ENCODE measurements at regions not wholly inside any gene's neighbourhood (a gene's known extent, or its start where the extent isn't known, plus 50 kb on each side); places are given as distances from the start of the nearest gene placed in this dataset.

DNA sequence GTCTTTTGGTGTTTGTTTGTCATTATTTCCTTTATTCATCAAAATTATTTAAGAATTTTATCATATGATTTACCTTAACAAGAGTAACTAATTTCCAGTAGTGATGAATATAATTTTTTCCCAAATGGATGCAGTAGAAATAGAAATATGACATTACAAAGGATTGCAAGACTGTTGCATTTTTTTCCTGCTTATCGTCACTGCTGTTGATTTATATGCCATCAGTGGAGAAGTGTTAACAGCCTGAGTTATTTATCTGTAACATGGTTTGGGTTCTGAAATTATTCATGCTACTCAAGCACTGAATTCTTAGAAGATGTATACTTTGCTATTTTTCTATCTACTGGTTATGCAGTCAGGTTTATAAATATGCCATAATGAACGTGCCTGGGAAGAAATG is 68.6 kb downstream of the TMEM100 start:
- POLR2A ChIA-PET = no interaction called here
- peaks cover 14% of the 10 kb centered on the region for H3K27me3 Mint-ChIP-seq

DNA sequence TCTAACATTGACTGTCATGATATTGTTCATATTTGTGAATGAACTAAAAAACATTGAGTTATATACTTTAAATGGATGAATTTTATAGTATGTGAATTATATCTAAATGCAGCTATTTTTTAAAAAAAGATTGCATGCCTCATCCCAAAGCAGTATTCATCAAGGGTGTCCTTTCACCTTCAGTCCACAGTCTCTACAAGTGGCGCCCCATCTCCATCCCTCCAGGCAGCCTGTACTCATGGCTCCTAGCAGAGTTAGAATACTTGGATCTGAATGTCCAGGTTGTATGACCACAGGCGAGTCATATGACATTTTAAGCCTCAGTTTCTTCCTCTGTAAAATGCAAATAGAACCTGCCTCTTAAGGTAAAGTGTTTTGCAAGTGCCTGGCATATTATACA is 69.8 kb downstream of the TMEM100 start:
- Mint-ChIP-seq H3K4me1 (no peaks in the 10 kb centered on the region), H3K27me3 (peaks cover 13% of the 10 kb centered on the region), H3K9me3 (ENCODE audit: insufficient read depth) (no peaks in the 10 kb centered on the region), H3K27ac (no peak overlapping the region), H3K4me3 (no peak overlapping the region)
- Histone ChIP-seq H3K9me3 (ENCODE audit: control extremely low read depth in 1 of 3, control insufficient read depth in 2 of 3, insufficient read depth in 1 of 3, low read length in 2 of 3) (no peaks in the 10 kb centered on the region), H3K4me1 (ENCODE audit: control insufficient read depth in 2 of 2, insufficient read depth in 2 of 2, low read length in 2 of 2) (no peaks in the 10 kb centered on the region), H3K36me3 (replicated peaks in 1 of 2; ENCODE audit: control extremely low read depth in 1 of 2, control insufficient read depth in 1 of 2, extremely low read depth in 1 of 2, insufficient read depth in 2 of 2, low read length in 1 of 2) (no peaks in the 10 kb centered on the region), H3K27me3 (replicated peaks in 1 of 4; ENCODE audit: control extremely low read depth in 1 of 4, control insufficient read depth in 3 of 4, insufficient read depth in 4 of 4, low read length in 3 of 4) (no peaks in the 10 kb centered on the region), H3K27ac (ENCODE audit: low read length in 2 of 2) (no peak overlapping the region), H4K20me1 (ENCODE audit: control insufficient read depth, insufficient read depth, low read length, poor library complexity, severe bottlenecking) (no peaks in the 10 kb centered on the region), H3K4me2 (replicated peaks; ENCODE audit: low read depth, low read length, poor library complexity, severe bottlenecking) (no peak overlapping the region), H3K79me2 (ENCODE audit: control insufficient read depth, insufficient read depth, low read length) (no peaks in the 10 kb centered on the region), H2AFZ (ENCODE audit: insufficient read depth, low read depth, low read length, poor library complexity, severe bottlenecking) (no peak overlapping the region), H3K9ac (ENCODE audit: low read length) (no peak overlapping the region), H3K4me3 (ENCODE audit: control extremely low read depth in 1 of 5, extremely low read depth in 1 of 5, insufficient read depth in 1 of 5, low read depth in 2 of 5, low read length in 4 of 5) (no peak overlapping the region)
- ChIA-PET POLR2A (no interaction called here), CTCF (no interaction called here)
- TF ChIP-seq, protein P1, sequence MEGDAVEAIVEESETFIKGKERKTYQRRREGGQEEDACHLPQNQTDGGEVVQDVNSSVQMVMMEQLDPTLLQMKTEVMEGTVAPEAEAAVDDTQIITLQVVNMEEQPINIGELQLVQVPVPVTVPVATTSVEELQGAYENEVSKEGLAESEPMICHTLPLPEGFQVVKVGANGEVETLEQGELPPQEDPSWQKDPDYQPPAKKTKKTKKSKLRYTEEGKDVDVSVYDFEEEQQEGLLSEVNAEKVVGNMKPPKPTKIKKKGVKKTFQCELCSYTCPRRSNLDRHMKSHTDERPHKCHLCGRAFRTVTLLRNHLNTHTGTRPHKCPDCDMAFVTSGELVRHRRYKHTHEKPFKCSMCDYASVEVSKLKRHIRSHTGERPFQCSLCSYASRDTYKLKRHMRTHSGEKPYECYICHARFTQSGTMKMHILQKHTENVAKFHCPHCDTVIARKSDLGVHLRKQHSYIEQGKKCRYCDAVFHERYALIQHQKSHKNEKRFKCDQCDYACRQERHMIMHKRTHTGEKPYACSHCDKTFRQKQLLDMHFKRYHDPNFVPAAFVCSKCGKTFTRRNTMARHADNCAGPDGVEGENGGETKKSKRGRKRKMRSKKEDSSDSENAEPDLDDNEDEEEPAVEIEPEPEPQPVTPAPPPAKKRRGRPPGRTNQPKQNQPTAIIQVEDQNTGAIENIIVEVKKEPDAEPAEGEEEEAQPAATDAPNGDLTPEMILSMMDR (IDR thresholded peaks at IDR 0.05) = no peak
- TF ChIP-seq EZH2 (IDR thresholded peaks at IDR 0.05; ENCODE audit: borderline replicate concordance, insufficient read depth, low read depth, low read length, poor library complexity, severe bottlenecking) = no peak
- DNase-seq (no peak), ATAC-seq (ENCODE audit: low read depth) (no peak)
- WGBS (ENCODE audit: insufficient coverage) = no CpG with 5 or more reads among the region's 2 CpGs
- intact Hi-C loops (cut with micrococcal nuclease) = no loop called here

More for the DNA sequence above, 68.6 kb downstream of the TMEM100 start:
- Histone ChIP-seq H3K9me3 (ENCODE audit: control extremely low read depth in 1 of 3, control insufficient read depth in 2 of 3, insufficient read depth in 1 of 3, low read length in 2 of 3) (no peaks in the 10 kb centered on the region), H3K9ac (ENCODE audit: low read length) (no peak overlapping the region), H3K4me2 (replicated peaks; ENCODE audit: low read depth, low read length, poor library complexity, severe bottlenecking) (no peak overlapping the region), H3K27ac (ENCODE audit: low read length in 2 of 2) (no peak overlapping the region), H3K4me1 (ENCODE audit: control insufficient read depth in 2 of 2, insufficient read depth in 2 of 2, low read length in 2 of 2) (no peaks in the 10 kb centered on the region), H3K4me3 (ENCODE audit: control extremely low read depth in 1 of 5, extremely low read depth in 1 of 5, insufficient read depth in 1 of 5, low read depth in 2 of 5, low read length in 4 of 5) (no peak overlapping the region), H3K36me3 (replicated peaks in 1 of 2; ENCODE audit: control extremely low read depth in 1 of 2, control insufficient read depth in 1 of 2, extremely low read depth in 1 of 2, insufficient read depth in 2 of 2, low read length in 1 of 2) (no peaks in the 10 kb centered on the region), H2AFZ (ENCODE audit: insufficient read depth, low read depth, low read length, poor library complexity, severe bottlenecking) (no peak overlapping the region), H3K79me2 (ENCODE audit: control insufficient read depth, insufficient read depth, low read length) (no peaks in the 10 kb centered on the region), H3K27me3 (replicated peaks in 1 of 4; ENCODE audit: control extremely low read depth in 1 of 4, control insufficient read depth in 3 of 4, insufficient read depth in 4 of 4, low read length in 3 of 4) (no peaks in the 10 kb centered on the region), H4K20me1 (ENCODE audit: control insufficient read depth, insufficient read depth, low read length, poor library complexity, severe bottlenecking) (no peaks in the 10 kb centered on the region)
- ATAC-seq (ENCODE audit: low read depth) (no peak), DNase-seq (no peak)
- TF ChIP-seq EZH2 (IDR thresholded peaks at IDR 0.05; ENCODE audit: borderline replicate concordance, insufficient read depth, low read depth, low read length, poor library complexity, severe bottlenecking) = no peak
- TF ChIP-seq, protein P1 (IDR thresholded peaks at IDR 0.05) = no peak
- CTCF ChIA-PET = no interaction called here
- no peaks in the 10 kb centered on the region for H3K9me3 Mint-ChIP-seq (ENCODE audit: insufficient read depth)
- no peak overlapping the region for H3K4me3 Mint-ChIP-seq
- H3K4me1 Mint-ChIP-seq = no peaks in the 10 kb centered on the region
- H3K27ac Mint-ChIP-seq = no peak overlapping the region
- intact Hi-C loops (cut with micrococcal nuclease) = no loop called here
- no CpG with 5 or more reads among the region's 2 CpGs for WGBS (ENCODE audit: insufficient coverage)
